Uterus (tissue), 2 donors: ENCODE measurements at regions not wholly inside any gene's neighbourhood (a gene's known extent, or its start where the extent isn't known, plus 50 kb on each side); places are given as distances from the start of the nearest gene placed in this dataset.

Source experiments
- POLR2A ChIP-seq, 2 donors: fragments of 450-650 bp; IDR thresholded peaks; one replicate each; pipeline ENCODE4 v1.6.1; 2016; ENCODE audit warnings: antibody characterized with exemption in 2 of 2, mild to moderate bottlenecking in 1 of 2, moderate library complexity in 1 of 2
- TF ChIP-seq, protein P1 (sequence below), 4 experiments: fragments of 200-600 bp in 2 of 4; fragments of 450-650 bp in 2 of 4; sonication (generic) in 2 of 4; IDR thresholded peaks; one replicate each; pipeline ENCODE4 v1.5.1; 2016 to 2019; ENCODE audit warnings: antibody characterized with exemption in 4 of 4, mild to moderate bottlenecking in 2 of 4, moderate library complexity in 1 of 4

GRCh38 chr12:75825686-75826085 lies 205.9 kb downstream of the PHLDA1 start:
- TF ChIP-seq, protein P1, sequence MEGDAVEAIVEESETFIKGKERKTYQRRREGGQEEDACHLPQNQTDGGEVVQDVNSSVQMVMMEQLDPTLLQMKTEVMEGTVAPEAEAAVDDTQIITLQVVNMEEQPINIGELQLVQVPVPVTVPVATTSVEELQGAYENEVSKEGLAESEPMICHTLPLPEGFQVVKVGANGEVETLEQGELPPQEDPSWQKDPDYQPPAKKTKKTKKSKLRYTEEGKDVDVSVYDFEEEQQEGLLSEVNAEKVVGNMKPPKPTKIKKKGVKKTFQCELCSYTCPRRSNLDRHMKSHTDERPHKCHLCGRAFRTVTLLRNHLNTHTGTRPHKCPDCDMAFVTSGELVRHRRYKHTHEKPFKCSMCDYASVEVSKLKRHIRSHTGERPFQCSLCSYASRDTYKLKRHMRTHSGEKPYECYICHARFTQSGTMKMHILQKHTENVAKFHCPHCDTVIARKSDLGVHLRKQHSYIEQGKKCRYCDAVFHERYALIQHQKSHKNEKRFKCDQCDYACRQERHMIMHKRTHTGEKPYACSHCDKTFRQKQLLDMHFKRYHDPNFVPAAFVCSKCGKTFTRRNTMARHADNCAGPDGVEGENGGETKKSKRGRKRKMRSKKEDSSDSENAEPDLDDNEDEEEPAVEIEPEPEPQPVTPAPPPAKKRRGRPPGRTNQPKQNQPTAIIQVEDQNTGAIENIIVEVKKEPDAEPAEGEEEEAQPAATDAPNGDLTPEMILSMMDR (IDR thresholded peaks at IDR 0.05): no peak
- no peak for TF ChIP-seq POLR2A (IDR thresholded peaks at IDR 0.05)
